BJ (cell line): ENCODE measurements at regions not wholly inside any gene's neighbourhood (a gene's known extent, or its start where the extent isn't known, plus 50 kb on each side); places are given as distances from the start of the nearest gene placed in this dataset.
A peak's percentile ranks its signal among the peaks of the same experiment; 100 is the strongest.

Experiments
- CTCF ChIA-PET: fragments of 350-600 bp; formaldehyde crosslinking; extraction: SDS; loops from one replicate; lab custom pipeline; 2021; ENCODE audit warnings: antibody characterized with exemption, inconsistent platforms; lab: Yijun Ruan, JAX
- POLR2A ChIA-PET: fragments of 300-600 bp; sonication (Branson Sonifier 250); formaldehyde crosslinking; extraction: SDS; loops from one replicate; lab custom pipeline; 2021; ENCODE audit warnings: antibody characterized with exemption; lab: Charles Lee
- DNase-seq: peaks from one replicate; pipeline ENCODE4 v3.0.0-alpha.2; 2011; ENCODE audit warnings: low read depth
- H3K27me3 ChIP-seq: 2 replicates; pipeline ENCODE4 v1.6.0; 2011; ENCODE audit warnings: low read length; ENCODE audit not compliant: control insufficient read depth, insufficient read depth
- H3K36me3 ChIP-seq: 2 replicates; pipeline ENCODE4 v1.5.1; 2011; ENCODE audit warnings: low read length; ENCODE audit not compliant: control insufficient read depth, insufficient read depth
- H3K4me3 ChIP-seq: 2 replicates; pipeline ENCODE4 v1.5.1; 2011; ENCODE audit warnings: low read depth, mild to moderate bottlenecking, control low read depth, low read length
- CTCF ChIP-seq: IDR thresholded peaks from 2 replicates; pipeline ENCODE4 v1.5.1; 2011; ENCODE audit warnings: low read depth, mild to moderate bottlenecking, control low read depth, inconsistent platforms, low read length, moderate library complexity; ENCODE audit not compliant: insufficient read depth

GRCh38 chr7:24051651-24052050 is 232.3 kb upstream of the NPY start:
- no peaks in the 10 kb centered on the region for H3K36me3 ChIP-seq
- no peak for TF ChIP-seq CTCF
- no peak for DNase-seq
- H3K4me3 ChIP-seq: no peak overlapping the region
- ChIA-PET CTCF (no interaction called here), POLR2A (no interaction called here)
- peaks cover 2% of the 10 kb centered on the region; the same call in 1 of the 2 replicates for H3K27me3 ChIP-seq

- Histone ChIP-seq H3K27me3 (peaks cover 2% of the 10 kb centered on the region; the same call in 1 of the 2 replicates), H3K4me3 (no peak overlapping the region), H3K36me3 (no peaks in the 10 kb centered on the region)
- no peak for TF ChIP-seq CTCF
- ChIA-PET CTCF (no interaction called here), POLR2A (no interaction called here)
- peak; percentile 61 for DNase-seq
Measured at GRCh38 chr7:24052572-24053260, 231.3 kb upstream of the NPY start.

- peaks cover 2% of the 10 kb centered on the region; the same call in 1 of the 2 replicates for H3K27me3 ChIP-seq
- CTCF ChIA-PET: no interaction called here
- TF ChIP-seq CTCF: no peak
- no peak overlapping the region for H3K4me3 ChIP-seq
- POLR2A ChIA-PET: no interaction called here
- no peak for DNase-seq
- H3K36me3 ChIP-seq: no peaks in the 10 kb centered on the region
Measured at GRCh38 chr7:24054236-24054635, 229.8 kb upstream of the NPY start.

- Histone ChIP-seq H3K4me3 (no peak overlapping the region), H3K36me3 (no peaks in the 10 kb centered on the region), H3K27me3 (peaks cover 2% of the 10 kb centered on the region; the same call in 1 of the 2 replicates)
- ChIA-PET POLR2A (no interaction called here), CTCF (interaction anchor here (0.9 kb wide), 1 partner anchor 18 kb away, joined by 3 read pairs; no protein-coding TSS in a partner anchor)
- peak; percentile 10; the same call in 1 of the 2 replicates for TF ChIP-seq CTCF
- DNase-seq: no peak
Measured at GRCh38 chr7:24057243-24057642, 226.7 kb upstream of the NPY start.

- Histone ChIP-seq H3K27me3 (peaks cover 2% of the 10 kb centered on the region; the same call in 1 of the 2 replicates), H3K36me3 (no peaks in the 10 kb centered on the region), H3K4me3 (no peak overlapping the region)
- no peak for DNase-seq
- ChIA-PET CTCF (no interaction called here), POLR2A (no interaction called here)
- no peak for TF ChIP-seq CTCF
Measured at GRCh38 chr7:24058953-24059352, 225.0 kb upstream of the NPY start.
